GM18907 (cell line): ENCODE measurements at regions not wholly inside any gene's neighbourhood (a gene's known extent, or its start where the extent isn't known, plus 50 kb on each side); places are given as distances from the start of the nearest gene placed in this dataset.
"Not testable (repeated sequence)": the region's sequence is repeated elsewhere in the genome, so short reads cannot be mapped to it uniquely, and the experiment has no call there.

ENCODE experiments used
- ATAC-seq: cut with Tn5 transposase; IDR thresholded peaks from one replicate; pipeline ENCODE4 v1.9.1; 2021; ENCODE audit warnings: mild to moderate bottlenecking, moderate library complexity; ENCODE audit not compliant: unreplicated experiment

- no peak for ATAC-seq
Observed at GRCh38 chr4:141455651-141456050, 180.7 kb upstream of the IL15 start.

- no peak for ATAC-seq
Observed at GRCh38 chr4:141457653-141458052, 178.7 kb upstream of the IL15 start.

GRCh38 chr4:141458501-141458900, 177.9 kb upstream of the IL15 start:
- ATAC-seq, result no peak

GRCh38 chr4:141459020-141459419, 177.4 kb upstream of the IL15 start:
- ATAC-seq, result no peak

GRCh38 chr4:141462361-141462760, 174.0 kb upstream of the IL15 start:
- no peak for ATAC-seq

GRCh38 chr4:141463678-141464077, 172.7 kb upstream of the IL15 start:
- no peak for ATAC-seq

GRCh38 chr4:141464366-141464765, 172.0 kb upstream of the IL15 start:
- ATAC-seq, result no peak

- ATAC-seq, result no peak
Observed at GRCh38 chr4:141465171-141465570, 171.2 kb upstream of the IL15 start.

GRCh38 chr4:141467225-141467624, 169.2 kb upstream of the IL15 start:
- ATAC-seq, result no peak

GRCh38 chr4:141469392-141469791, 167.0 kb upstream of the IL15 start:
- no peak for ATAC-seq

GRCh38 chr4:141473026-141473540, 163.3 kb upstream of the IL15 start:
- ATAC-seq, result no peak

GRCh38 chr4:141473952-141474351, 162.4 kb upstream of the IL15 start:
- no peak for ATAC-seq

- ATAC-seq, result no peak
Observed at GRCh38 chr4:141480950-141481349, 155.4 kb upstream of the IL15 start.

- ATAC-seq, result not testable (repeated sequence)
Observed at GRCh38 chr4:141484298-141484697, 152.1 kb upstream of the IL15 start.

- ATAC-seq, result no peak
Observed at GRCh38 chr4:141486375-141486997, 149.9 kb upstream of the IL15 start.

GRCh38 chr4:141497627-141498026, 138.8 kb upstream of the IL15 start:
- ATAC-seq, result peak; percentile 97

GRCh38 chr4:141499261-141499853, 137.0 kb upstream of the IL15 start:
- ATAC-seq, result no peak

- ATAC-seq, result no peak
Observed at GRCh38 chr4:141501395-141501794, 135.0 kb upstream of the IL15 start.

- no peak for ATAC-seq
Observed at GRCh38 chr4:141501931-141502330, 134.5 kb upstream of the IL15 start.

- no peak for ATAC-seq
Observed at GRCh38 chr4:141502755-141503154, 133.6 kb upstream of the IL15 start.

GRCh38 chr4:141503260-141503659, 133.1 kb upstream of the IL15 start:
- no peak for ATAC-seq

GRCh38 chr4:141511055-141511454, 125.3 kb upstream of the IL15 start:
- ATAC-seq, result no peak

- ATAC-seq, result no peak
Observed at GRCh38 chr4:141513866-141514265, 122.5 kb upstream of the IL15 start.
